T47D (cell line): ENCODE measurements at regions not wholly inside any gene's neighbourhood (a gene's known extent, or its start where the extent isn't known, plus 50 kb on each side); places are given as distances from the start of the nearest gene placed in this dataset.
A peak's percentile ranks its signal among the peaks of the same experiment; 100 is the strongest.

Experiments used
- DNase-seq, 2 experiments: peaks; one replicate each; pipeline versions ENCODE4 v3.0.0 to v3.0.0-alpha.2; 2011 to 2012; ENCODE audit warnings: low read depth in 1 of 2, low spot score in 1 of 2
- JUND ChIP-seq: IDR thresholded peaks from 2 replicates; pipeline ENCODE4 v1.6.1; 2012; ENCODE audit warnings: low read depth
- in situ Hi-C: cut with HindIII; loops from 2 replicates; pipeline ENCODE4 v1.10.0; 2016; ENCODE audit warnings: low sequenced_read_pairs, low pct_unique_long_range_greater_than_20kb

GRCh38 chr13:63195726-63196125 is 1780.1 kb upstream of the PCDH20 start:
- TF ChIP-seq JUND: no peak
- DNase-seq: no peak
- in situ Hi-C loops: no loop called here

- DNase-seq: no peak
- TF ChIP-seq JUND: no peak
- in situ Hi-C loops: no loop called here
Measured at GRCh38 chr13:63190742-63191141, 1775.1 kb upstream of the PCDH20 start.

GRCh38 chr13:63190219-63190618 is 1774.6 kb upstream of the PCDH20 start:
- in situ Hi-C loops: no loop called here
- DNase-seq: no peak
- TF ChIP-seq JUND: no peak

- no peak for TF ChIP-seq JUND
- in situ Hi-C loops: no loop called here
- DNase-seq: no peak
Measured at GRCh38 chr13:63189712-63190111, 1774.1 kb upstream of the PCDH20 start.

GRCh38 chr13:63184693-63185092 is 1769.0 kb upstream of the PCDH20 start:
- TF ChIP-seq JUND: no peak
- no peak for DNase-seq
- in situ Hi-C loops: no loop called here

GRCh38 chr13:63175536-63175935 is 1759.9 kb upstream of the PCDH20 start:
- in situ Hi-C loops: no loop called here
- DNase-seq: no peak
- no peak for TF ChIP-seq JUND

GRCh38 chr13:63167699-63168337 is 1752.2 kb upstream of the PCDH20 start:
- peak in 1 of 2 experiments; percentile 29 for DNase-seq
- no peak for TF ChIP-seq JUND
- in situ Hi-C loops: no loop called here

- DNase-seq: no peak
- no peak for TF ChIP-seq JUND
- in situ Hi-C loops: no loop called here
Measured at GRCh38 chr13:63166345-63166744, 1750.7 kb upstream of the PCDH20 start.

- in situ Hi-C loops: no loop called here
- TF ChIP-seq JUND: no peak
- DNase-seq: no peak
Measured at GRCh38 chr13:63163903-63164302, 1748.3 kb upstream of the PCDH20 start.

- TF ChIP-seq JUND: no peak
- DNase-seq: no peak
- in situ Hi-C loops: no loop called here
Measured at GRCh38 chr13:63161219-63161618, 1745.6 kb upstream of the PCDH20 start.

- no peak for DNase-seq
- TF ChIP-seq JUND: no peak
- in situ Hi-C loops: no loop called here
Measured at GRCh38 chr13:63156816-63157215, 1741.2 kb upstream of the PCDH20 start.

- in situ Hi-C loops: no loop called here
- no peak for DNase-seq
- no peak for TF ChIP-seq JUND
Measured at GRCh38 chr13:63149375-63149774, 1733.7 kb upstream of the PCDH20 start.

GRCh38 chr13:63139277-63139676 is 1723.6 kb upstream of the PCDH20 start:
- no peak for TF ChIP-seq JUND
- no peak for DNase-seq
- in situ Hi-C loops: no loop called here

GRCh38 chr13:63129995-63130394 is 1714.3 kb upstream of the PCDH20 start:
- no peak for TF ChIP-seq JUND
- DNase-seq: no peak
- in situ Hi-C loops: no loop called here
